Natural killer cell (primary cell): ENCODE measurements at regions not wholly inside any gene's neighbourhood (a gene's known extent, or its start where the extent isn't known, plus 50 kb on each side); places are given as distances from the start of the nearest gene placed in this dataset.

Experiments
- ATAC-seq, 3 donors: fragments of 150-1000 bp in 2 of 3; fragments of 200-7000 bp in 1 of 3; cut with Tn5 transposase; 1 replicate in 1 of 3; 2 replicates in 2 of 3; pipeline ENCODE4 v1.10.0; 2021; ENCODE audit warnings: mild to moderate bottlenecking in 2 of 3, moderate library complexity in 2 of 3
- DNase-seq, 2 donors: peaks; one replicate each; pipeline versions ENCODE4 v3.0.0 to v3.0.0-alpha.2; 2013 to 2021; ENCODE audit warnings: mixed read lengths in 1 of 2
- H3K27ac ChIP-seq: one replicate; pipeline ENCODE4 v1.5.1; 2013; ENCODE audit warnings: mild to moderate bottlenecking, low read length
- H3K27me3 ChIP-seq: one replicate; pipeline ENCODE4 v1.6.1; 2013; ENCODE audit warnings: low read length; ENCODE audit not compliant: control insufficient read depth, insufficient read depth
- H3K36me3 ChIP-seq: one replicate; pipeline ENCODE4 v1.6.1; 2013; ENCODE audit warnings: low read length; ENCODE audit not compliant: control insufficient read depth, insufficient read depth
- H3K4me1 ChIP-seq: one replicate; pipeline ENCODE4 v1.6.1; 2013; ENCODE audit warnings: low read length; ENCODE audit not compliant: control insufficient read depth, insufficient read depth
- H3K4me3 ChIP-seq: one replicate; pipeline ENCODE4 v1.5.1; 2013; ENCODE audit warnings: low read length
- H3K9me3 ChIP-seq: one replicate; pipeline ENCODE4 v1.6.1; 2013; ENCODE audit warnings: low read length; ENCODE audit not compliant: control insufficient read depth, insufficient read depth
- H3K27ac Mint-ChIP-seq, 2 donors: one replicate each; pipeline ENCODE4 v1.8.0; 2022; ENCODE audit warnings: mild to moderate bottlenecking in 2 of 2, mixed read lengths in 2 of 2, moderate library complexity in 1 of 2
- H3K27me3 Mint-ChIP-seq, 2 donors: one replicate each; pipeline ENCODE4 v1.8.0; 2022; ENCODE audit warnings: low read depth in 2 of 2, mixed read lengths in 2 of 2
- H3K36me3 Mint-ChIP-seq: one replicate; pipeline ENCODE4 v1.8.0; 2022; ENCODE audit warnings: mixed read lengths
- H3K4me1 Mint-ChIP-seq, 2 donors: one replicate each; pipeline ENCODE4 v1.8.0; 2022; ENCODE audit warnings: mixed read lengths in 2 of 2
- H3K4me3 Mint-ChIP-seq: one replicate; pipeline ENCODE4 v1.8.0; 2022; ENCODE audit warnings: mild to moderate bottlenecking, moderate library complexity, mixed read lengths
- H3K9me3 Mint-ChIP-seq, 2 donors: one replicate each; pipeline ENCODE4 v1.8.0; 2022; ENCODE audit warnings: mixed read lengths in 2 of 2
- WGBS: methylation state at CpG from one replicate; pipeline ENCODE4 v1.1.7; 2013; ENCODE audit warnings: missing lambda C conversion rate; ENCODE audit not compliant: insufficient coverage; 5-methylcytosine and 5-hydroxymethylcytosine counted together
- intact Hi-C: fragments of 100-400 bp; cut with micrococcal nuclease; formaldehyde crosslinking; loops from one replicate; pipeline ENCODE4 v1.14.2; 2022
- TF ChIP-seq, protein P1 (sequence below): fragments of 200-600 bp; IDR thresholded peaks from one replicate; pipeline ENCODE4 v1.8.0; 2022; ENCODE audit warnings: antibody characterized with exemption

DNA sequence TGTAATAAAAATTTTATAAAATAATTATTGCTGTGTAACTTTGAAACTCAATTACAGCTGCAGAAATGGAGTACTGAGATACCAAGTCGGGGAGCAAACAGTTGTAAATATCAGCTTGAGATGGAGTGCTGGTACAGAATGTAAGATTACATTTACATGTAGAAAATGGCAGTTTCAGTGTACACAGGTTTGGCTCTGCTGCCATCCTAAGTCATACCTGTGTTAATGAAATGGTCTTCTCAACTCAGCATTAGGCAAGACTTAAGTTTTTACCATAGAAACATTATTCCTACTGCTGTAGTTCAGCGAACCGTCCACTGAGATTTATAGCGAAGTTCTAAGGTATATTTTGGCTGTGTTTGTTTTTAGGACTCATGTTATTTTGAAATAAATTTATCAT lies 110.1 kb upstream of the TBL1XR1 start:
- H3K4me1 Mint-ChIP-seq, result no peaks in the 10 kb centered on the region
- peaks cover 2% of the 10 kb centered on the region for H3K36me3 Mint-ChIP-seq
- H3K4me1 ChIP-seq, result no peaks in the 10 kb centered on the region
- 95% methylated on average over 1 of the region's 4 CpGs for WGBS
- no peaks in the 10 kb centered on the region for H3K27me3 Mint-ChIP-seq
- peaks cover 0 to 3% of the 10 kb centered on the region in 2 donors for H3K9me3 Mint-ChIP-seq
- intact Hi-C loops, result no loop called here
- no peak overlapping the region for H3K4me3 ChIP-seq
- DNase-seq (peak in 1 of 2 donors; percentile 20), ATAC-seq (no peak)
- no peaks in the 10 kb centered on the region for H3K27me3 ChIP-seq
- no peaks in the 10 kb centered on the region for H3K36me3 ChIP-seq
- no peak overlapping the region for H3K4me3 Mint-ChIP-seq
- H3K27ac ChIP-seq, result no peak overlapping the region
- H3K27ac Mint-ChIP-seq, result no peak overlapping the region
- TF ChIP-seq, protein P1, sequence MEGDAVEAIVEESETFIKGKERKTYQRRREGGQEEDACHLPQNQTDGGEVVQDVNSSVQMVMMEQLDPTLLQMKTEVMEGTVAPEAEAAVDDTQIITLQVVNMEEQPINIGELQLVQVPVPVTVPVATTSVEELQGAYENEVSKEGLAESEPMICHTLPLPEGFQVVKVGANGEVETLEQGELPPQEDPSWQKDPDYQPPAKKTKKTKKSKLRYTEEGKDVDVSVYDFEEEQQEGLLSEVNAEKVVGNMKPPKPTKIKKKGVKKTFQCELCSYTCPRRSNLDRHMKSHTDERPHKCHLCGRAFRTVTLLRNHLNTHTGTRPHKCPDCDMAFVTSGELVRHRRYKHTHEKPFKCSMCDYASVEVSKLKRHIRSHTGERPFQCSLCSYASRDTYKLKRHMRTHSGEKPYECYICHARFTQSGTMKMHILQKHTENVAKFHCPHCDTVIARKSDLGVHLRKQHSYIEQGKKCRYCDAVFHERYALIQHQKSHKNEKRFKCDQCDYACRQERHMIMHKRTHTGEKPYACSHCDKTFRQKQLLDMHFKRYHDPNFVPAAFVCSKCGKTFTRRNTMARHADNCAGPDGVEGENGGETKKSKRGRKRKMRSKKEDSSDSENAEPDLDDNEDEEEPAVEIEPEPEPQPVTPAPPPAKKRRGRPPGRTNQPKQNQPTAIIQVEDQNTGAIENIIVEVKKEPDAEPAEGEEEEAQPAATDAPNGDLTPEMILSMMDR, result no peak
- no peaks in the 10 kb centered on the region for H3K9me3 ChIP-seq

DNA sequence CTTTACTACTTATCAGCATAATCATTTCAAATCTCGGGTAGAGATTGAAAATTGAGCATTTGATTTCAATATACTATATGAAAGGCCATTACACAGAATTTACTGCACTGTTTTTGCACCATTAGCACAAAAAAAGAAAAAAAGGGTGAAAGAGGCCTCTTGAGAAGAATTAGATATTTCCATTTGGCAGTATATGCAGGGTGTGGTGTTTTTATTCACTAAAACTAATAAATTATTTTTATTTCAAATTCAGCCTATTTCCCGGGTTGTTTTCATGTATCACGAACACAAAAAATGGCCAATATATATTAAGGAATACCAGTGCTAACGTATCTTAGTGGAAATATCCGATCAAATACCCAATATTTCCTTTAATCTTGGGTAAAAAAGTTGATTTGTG lies 110.5 kb upstream of the TBL1XR1 start:
- no peaks in the 10 kb centered on the region for H3K4me1 Mint-ChIP-seq
- Histone ChIP-seq H3K9me3 (no peaks in the 10 kb centered on the region), H3K27ac (no peak overlapping the region), H3K4me3 (no peak overlapping the region), H3K4me1 (no peaks in the 10 kb centered on the region), H3K27me3 (no peaks in the 10 kb centered on the region), H3K36me3 (no peaks in the 10 kb centered on the region)
- DNase-seq (no peak), ATAC-seq (no peak)
- peaks cover 6% of the 10 kb centered on the region for H3K36me3 Mint-ChIP-seq
- peaks cover 0 to 3% of the 10 kb centered on the region in 2 donors for H3K9me3 Mint-ChIP-seq
- no peak overlapping the region for H3K4me3 Mint-ChIP-seq
- TF ChIP-seq, protein P1, result no peak
- intact Hi-C loops, result no loop called here
- WGBS, result 100% methylated on average over 1 of the region's 5 CpGs
- no peaks in the 10 kb centered on the region for H3K27me3 Mint-ChIP-seq
- H3K27ac Mint-ChIP-seq, result no peak overlapping the region

DNA sequence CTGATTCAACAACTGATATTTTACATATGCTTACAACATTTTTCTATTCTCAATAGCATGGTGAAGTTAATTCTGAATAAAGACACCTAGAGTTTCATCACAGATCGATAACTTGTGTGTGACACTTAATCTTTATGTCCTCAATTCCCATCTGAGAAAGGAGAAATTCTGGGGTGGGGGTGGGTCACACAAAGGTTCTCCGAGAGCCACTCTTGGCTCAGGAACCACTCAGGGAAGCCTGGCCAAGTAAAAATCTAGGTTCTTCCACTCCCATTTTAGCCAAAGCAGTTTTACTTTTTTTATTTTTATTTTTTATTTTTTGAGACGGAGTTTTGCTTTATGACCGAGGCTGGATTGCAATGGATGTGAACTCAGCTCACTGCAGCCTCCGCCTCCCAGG lies 111.0 kb upstream of the TBL1XR1 start:
- no peak for ATAC-seq
- intact Hi-C loops, result no loop called here
- Mint-ChIP-seq H3K27ac (no peak overlapping the region), H3K9me3 (peaks cover 0 to 3% of the 10 kb centered on the region in 2 donors), H3K4me3 (no peak overlapping the region), H3K36me3 (peaks cover 6% of the 10 kb centered on the region), H3K27me3 (no peaks in the 10 kb centered on the region), H3K4me1 (no peaks in the 10 kb centered on the region)
- Histone ChIP-seq H3K4me1 (no peaks in the 10 kb centered on the region), H3K36me3 (no peaks in the 10 kb centered on the region), H3K27ac (no peak overlapping the region), H3K9me3 (no peaks in the 10 kb centered on the region), H3K27me3 (no peaks in the 10 kb centered on the region), H3K4me3 (no peak overlapping the region)
- TF ChIP-seq, protein P1, result no peak
- 95% methylated on average over 4 of the region's 5 CpGs for WGBS
- DNase-seq, result no peak

DNA sequence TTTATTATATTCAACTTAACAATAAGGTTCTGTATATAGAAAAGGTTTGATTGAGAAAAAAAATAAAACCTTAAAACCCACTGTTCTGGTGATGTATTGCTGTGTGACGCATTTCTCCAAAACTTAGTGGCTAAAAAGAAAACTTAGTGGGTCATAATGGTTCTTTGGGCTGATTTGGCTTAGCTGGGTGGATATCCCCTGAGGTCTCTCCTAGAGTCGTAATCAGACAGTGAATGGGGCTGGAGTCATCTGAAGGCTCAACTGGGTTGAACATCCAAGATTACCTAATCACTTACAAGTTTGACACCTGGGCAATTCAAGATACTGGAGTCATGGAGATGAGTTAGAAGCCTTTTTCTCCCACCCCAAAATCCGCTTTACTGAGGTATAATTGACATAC lies 111.6 kb upstream of the TBL1XR1 start:
- Histone ChIP-seq H3K36me3 (no peaks in the 10 kb centered on the region), H3K4me1 (no peaks in the 10 kb centered on the region), H3K27ac (no peak overlapping the region), H3K4me3 (no peak overlapping the region), H3K9me3 (no peaks in the 10 kb centered on the region), H3K27me3 (no peaks in the 10 kb centered on the region)
- Mint-ChIP-seq H3K27me3 (no peaks in the 10 kb centered on the region), H3K4me1 (no peaks in the 10 kb centered on the region), H3K36me3 (peaks cover 6% of the 10 kb centered on the region), H3K27ac (no peak overlapping the region), H3K4me3 (no peak overlapping the region), H3K9me3 (peaks cover 0 to 3% of the 10 kb centered on the region in 2 donors)
- intact Hi-C loops, result no loop called here
- TF ChIP-seq, protein P1, result no peak
- WGBS, result 44% methylated on average over 2 of the region's 3 CpGs
- ATAC-seq (no peak), DNase-seq (no peak)
